ENCODE measurements at regions not wholly inside any gene's neighbourhood (a gene's known extent, or its start where the extent isn't known, plus 50 kb on each side); places are given as distances from the start of the nearest gene placed in this dataset.
"Not testable (repeated sequence)": the region's sequence is repeated elsewhere in the genome, so short reads cannot be mapped to it uniquely, and the experiment has no call there.

- Histone ChIP-seq H3K4me3 (ENCODE audit: low read length in 2 of 2) (no peak overlapping the region), H3K27ac (ENCODE audit: low read depth in 1 of 2, low read length in 2 of 2) (no peak overlapping the region), H3K27me3 (ENCODE audit: control insufficient read depth in 1 of 2, insufficient read depth in 2 of 2, low read length in 1 of 2) (no peaks in the 10 kb centered on the region), H3K9me3 (ENCODE audit: control insufficient read depth, low read length) (no peaks in the 10 kb centered on the region), H3K36me3 (ENCODE audit: control insufficient read depth in 1 of 2, insufficient read depth in 2 of 2, low read length in 1 of 2) (no peaks in the 10 kb centered on the region), H3K4me1 (ENCODE audit: control insufficient read depth in 1 of 2, insufficient read depth in 2 of 2, low read length in 2 of 2) (no peaks in the 10 kb centered on the region)
- DNase-seq = no peak
- WGBS, 2 donors = 20 to 22% methylated on average over 8 of the region's 8 CpGs
- ATAC-seq (ENCODE audit: low FRiP score) = no peak
- intact Hi-C loops (cut with DNase I) = no loop called here
Observed at GRCh38 chr1:209106237-209106741, 477.2 kb upstream of the CAMK1G start.

- Histone ChIP-seq H3K4me3 (ENCODE audit: low read length in 2 of 2) (no peak overlapping the region), H3K36me3 (ENCODE audit: control insufficient read depth in 1 of 2, insufficient read depth in 2 of 2, low read length in 1 of 2) (no peaks in the 10 kb centered on the region), H3K4me1 (ENCODE audit: control insufficient read depth in 1 of 2, insufficient read depth in 2 of 2, low read length in 2 of 2) (no peaks in the 10 kb centered on the region), H3K27ac (ENCODE audit: low read depth in 1 of 2, low read length in 2 of 2) (no peak overlapping the region), H3K27me3 (ENCODE audit: control insufficient read depth in 1 of 2, insufficient read depth in 2 of 2, low read length in 1 of 2) (no peaks in the 10 kb centered on the region), H3K9me3 (ENCODE audit: control insufficient read depth, low read length) (no peaks in the 10 kb centered on the region)
- ATAC-seq (ENCODE audit: low FRiP score) (peak; percentile 7), DNase-seq (no peak)
- WGBS, 2 donors = 78 to 79% methylated on average over 4 of the region's 4 CpGs
- intact Hi-C loops (cut with DNase I) = no loop called here
Observed at GRCh38 chr1:209106861-209107260, 476.7 kb upstream of the CAMK1G start.

- DNase-seq = no peak
- 87 to 90% methylated on average over 10 of the region's 10 CpGs for WGBS, 2 donors
Observed at GRCh38 chr1:209107535-209107934, 476.0 kb upstream of the CAMK1G start.

GRCh38 chr1:209109001-209109785 lies 474.3 kb upstream of the CAMK1G start:
- Histone ChIP-seq H3K9me3 (ENCODE audit: control insufficient read depth, low read length) (no peaks in the 10 kb centered on the region), H3K4me1 (ENCODE audit: control insufficient read depth in 1 of 2, insufficient read depth in 2 of 2, low read length in 2 of 2) (no peaks in the 10 kb centered on the region), H3K27ac (ENCODE audit: low read depth in 1 of 2, low read length in 2 of 2) (no peak overlapping the region), H3K4me3 (ENCODE audit: low read length in 2 of 2) (no peak overlapping the region), H3K36me3 (ENCODE audit: control insufficient read depth in 1 of 2, insufficient read depth in 2 of 2, low read length in 1 of 2) (no peaks in the 10 kb centered on the region), H3K27me3 (ENCODE audit: control insufficient read depth in 1 of 2, insufficient read depth in 2 of 2, low read length in 1 of 2) (no peaks in the 10 kb centered on the region)
- ATAC-seq (ENCODE audit: low FRiP score) (no peak), DNase-seq (no peak)
- WGBS, 2 donors = 94 to 98% methylated on average over 2 of the region's 2 CpGs
- intact Hi-C loops (cut with DNase I) = no loop called here

More at GRCh38 chr1:209107535-209107934, 476.0 kb upstream of the CAMK1G start:
- no peak overlapping the region for H3K4me3 ChIP-seq (ENCODE audit: low read length in 2 of 2)
- no peaks in the 10 kb centered on the region for H3K27me3 ChIP-seq (ENCODE audit: control insufficient read depth in 1 of 2, insufficient read depth in 2 of 2, low read length in 1 of 2)
- no peak for ATAC-seq (ENCODE audit: low FRiP score)
- no peak overlapping the region for H3K27ac ChIP-seq (ENCODE audit: low read depth in 1 of 2, low read length in 2 of 2)
- H3K9me3 ChIP-seq (ENCODE audit: control insufficient read depth, low read length) = no peaks in the 10 kb centered on the region
- H3K36me3 ChIP-seq (ENCODE audit: control insufficient read depth in 1 of 2, insufficient read depth in 2 of 2, low read length in 1 of 2) = no peaks in the 10 kb centered on the region
- H3K4me1 ChIP-seq (ENCODE audit: control insufficient read depth in 1 of 2, insufficient read depth in 2 of 2, low read length in 2 of 2) = no peaks in the 10 kb centered on the region
- intact Hi-C loops (cut with DNase I) = no loop called here

- H3K27me3 ChIP-seq (ENCODE audit: control insufficient read depth in 1 of 2, insufficient read depth in 2 of 2, low read length in 1 of 2) = no peaks in the 10 kb centered on the region
- ATAC-seq (ENCODE audit: low FRiP score) (no peak), DNase-seq (no peak)
- 67 to 68% methylated on average over 5 of the region's 5 CpGs for WGBS, 2 donors
- no peak overlapping the region for H3K4me3 ChIP-seq (ENCODE audit: low read length in 2 of 2)
- no peaks in the 10 kb centered on the region for H3K4me1 ChIP-seq (ENCODE audit: control insufficient read depth in 1 of 2, insufficient read depth in 2 of 2, low read length in 2 of 2)
- H3K27ac ChIP-seq (ENCODE audit: low read depth in 1 of 2, low read length in 2 of 2) = no peak overlapping the region
- intact Hi-C loops (cut with DNase I) = no loop called here
- no peaks in the 10 kb centered on the region for H3K9me3 ChIP-seq (ENCODE audit: control insufficient read depth, low read length)
- H3K36me3 ChIP-seq (ENCODE audit: control insufficient read depth in 1 of 2, insufficient read depth in 2 of 2, low read length in 1 of 2) = no peaks in the 10 kb centered on the region
Observed at GRCh38 chr1:209113521-209113920, 470.0 kb upstream of the CAMK1G start.

- Histone ChIP-seq H3K4me3 (ENCODE audit: low read length in 2 of 2) (no peak overlapping the region), H3K36me3 (ENCODE audit: control insufficient read depth in 1 of 2, insufficient read depth in 2 of 2, low read length in 1 of 2) (no peaks in the 10 kb centered on the region), H3K27me3 (ENCODE audit: control insufficient read depth in 1 of 2, insufficient read depth in 2 of 2, low read length in 1 of 2) (no peaks in the 10 kb centered on the region), H3K9me3 (ENCODE audit: control insufficient read depth, low read length) (no peaks in the 10 kb centered on the region), H3K4me1 (ENCODE audit: control insufficient read depth in 1 of 2, insufficient read depth in 2 of 2, low read length in 2 of 2) (no peaks in the 10 kb centered on the region), H3K27ac (ENCODE audit: low read depth in 1 of 2, low read length in 2 of 2) (no peak overlapping the region)
- intact Hi-C loops (cut with DNase I) = no loop called here
- no peak for DNase-seq
- 96 to 97% methylated on average over 1 of the region's 1 CpG for WGBS, 2 donors
- ATAC-seq (ENCODE audit: low FRiP score) = no peak
Observed at GRCh38 chr1:209116705-209117104, 466.8 kb upstream of the CAMK1G start.

- Histone ChIP-seq H3K27ac (ENCODE audit: low read depth in 1 of 2, low read length in 2 of 2) (no peak overlapping the region), H3K4me1 (ENCODE audit: control insufficient read depth in 1 of 2, insufficient read depth in 2 of 2, low read length in 2 of 2) (no peaks in the 10 kb centered on the region), H3K4me3 (ENCODE audit: low read length in 2 of 2) (no peak overlapping the region), H3K9me3 (ENCODE audit: control insufficient read depth, low read length) (peaks cover 2% of the 10 kb centered on the region), H3K27me3 (ENCODE audit: control insufficient read depth in 1 of 2, insufficient read depth in 2 of 2, low read length in 1 of 2) (no peaks in the 10 kb centered on the region), H3K36me3 (ENCODE audit: control insufficient read depth in 1 of 2, insufficient read depth in 2 of 2, low read length in 1 of 2) (no peaks in the 10 kb centered on the region)
- WGBS, 2 donors = 55 to 59% methylated on average over 2 of the region's 2 CpGs
- DNase-seq = no peak
- intact Hi-C loops (cut with DNase I) = no loop called here
- no peak for ATAC-seq (ENCODE audit: low FRiP score)
Observed at GRCh38 chr1:209123601-209124000, 459.9 kb upstream of the CAMK1G start.

- H3K4me1 ChIP-seq (ENCODE audit: control insufficient read depth in 1 of 2, insufficient read depth in 2 of 2, low read length in 2 of 2); H3K9me3 ChIP-seq (ENCODE audit: control insufficient read depth, low read length); H3K27ac ChIP-seq (ENCODE audit: low read depth in 1 of 2, low read length in 2 of 2); DNase-seq; ATAC-seq (ENCODE audit: low FRiP score); H3K36me3 ChIP-seq (ENCODE audit: control insufficient read depth in 1 of 2, insufficient read depth in 2 of 2, low read length in 1 of 2); H3K4me3 ChIP-seq (ENCODE audit: low read length in 2 of 2); H3K27me3 ChIP-seq (ENCODE audit: control insufficient read depth in 1 of 2, insufficient read depth in 2 of 2, low read length in 1 of 2); intact Hi-C loops (cut with DNase I): not testable (repeated sequence)
- 95 to 96% methylated on average over 10 to 26 of the region's 32 CpGs for WGBS, 2 donors
Observed at GRCh38 chr1:209129091-209129490, 454.4 kb upstream of the CAMK1G start.

GRCh38 chr1:209130886-209131285 lies 452.6 kb upstream of the CAMK1G start:
- WGBS, 2 donors = 53 to 79% methylated on average over 7 of the region's 7 CpGs

More at GRCh38 chr1:209130886-209131285, 452.6 kb upstream of the CAMK1G start:
- H3K27me3 ChIP-seq (ENCODE audit: control insufficient read depth in 1 of 2, insufficient read depth in 2 of 2, low read length in 1 of 2) = no peaks in the 10 kb centered on the region
- no peak overlapping the region for H3K27ac ChIP-seq (ENCODE audit: low read depth in 1 of 2, low read length in 2 of 2)
- ATAC-seq (ENCODE audit: low FRiP score) (no peak), DNase-seq (no peak)
- no peaks in the 10 kb centered on the region for H3K36me3 ChIP-seq (ENCODE audit: control insufficient read depth in 1 of 2, insufficient read depth in 2 of 2, low read length in 1 of 2)
- H3K9me3 ChIP-seq (ENCODE audit: control insufficient read depth, low read length) = no peaks in the 10 kb centered on the region
- no peak overlapping the region for H3K4me3 ChIP-seq (ENCODE audit: low read length in 2 of 2)
- intact Hi-C loops (cut with DNase I) = no loop called here
- no peaks in the 10 kb centered on the region for H3K4me1 ChIP-seq (ENCODE audit: control insufficient read depth in 1 of 2, insufficient read depth in 2 of 2, low read length in 2 of 2)
